IPS DF 19.7 (cell line): ENCODE measurements at regions not wholly inside any gene's neighbourhood (a gene's known extent, or its start where the extent isn't known, plus 50 kb on each side); places are given as distances from the start of the nearest gene placed in this dataset.
"Not testable (repeated sequence)": the region's sequence is repeated elsewhere in the genome, so short reads cannot be mapped to it uniquely, and the experiment has no call there.

Experiments used
- DNase-seq: peaks from one replicate; pipeline ENCODE4 v3.0.0-alpha.2; 2013; ENCODE audit warnings: low read depth, low spot score

DNA sequence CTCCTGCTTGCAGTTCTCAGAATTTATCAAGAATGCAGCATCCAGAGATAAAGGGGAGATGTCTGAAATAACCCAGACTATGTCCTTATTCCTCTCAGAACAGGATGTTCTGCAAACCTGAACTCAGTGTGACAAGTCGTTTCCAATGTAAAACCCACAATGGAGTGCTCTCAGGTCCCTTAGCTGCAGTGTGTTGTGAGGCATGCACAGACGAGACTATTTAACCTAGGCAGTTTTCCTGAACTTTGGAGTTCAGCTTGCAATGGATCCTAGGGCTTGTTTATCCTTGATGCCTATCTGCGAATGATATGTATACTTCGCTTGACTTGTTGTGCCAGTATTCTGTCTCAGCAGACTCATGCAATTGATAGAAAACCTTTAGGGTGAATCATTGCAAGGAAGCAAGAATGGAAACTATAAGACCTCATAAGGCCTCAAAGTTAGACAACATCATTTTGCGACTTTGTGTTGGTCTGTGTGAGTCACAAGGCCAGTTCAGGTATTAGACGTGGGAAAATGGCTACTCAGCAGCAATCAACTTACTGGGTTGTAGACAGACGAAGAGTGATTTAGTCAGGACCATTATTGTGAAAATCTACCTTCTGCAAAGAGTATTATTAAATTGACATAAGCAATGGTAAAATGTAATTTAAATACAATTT lies 2439.9 kb upstream of the PCDH20 start:
- DNase-seq: no peak

DNA sequence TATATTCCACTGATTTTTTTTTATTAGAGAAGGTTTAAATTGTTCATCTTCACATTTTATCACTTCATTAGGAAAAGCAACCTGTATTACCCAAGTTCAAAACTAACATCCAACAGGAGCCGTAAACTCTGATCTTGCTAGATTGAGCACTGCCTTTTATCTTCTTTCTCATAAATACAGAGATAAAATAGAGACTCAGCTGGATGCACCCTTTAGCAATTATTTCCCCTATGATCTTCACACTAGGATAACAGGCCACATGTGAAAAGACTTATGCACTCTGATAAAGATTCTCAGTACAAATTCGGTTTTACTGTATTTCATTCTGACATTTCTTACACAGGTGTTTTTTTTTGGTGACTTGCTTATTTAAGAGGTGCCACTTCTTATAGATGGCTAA lies 2438.2 kb upstream of the PCDH20 start:
- no peak for DNase-seq

GRCh38 chr13:63851526-63851925 lies 2435.9 kb upstream of the PCDH20 start:
- DNase-seq: no peak

DNA sequence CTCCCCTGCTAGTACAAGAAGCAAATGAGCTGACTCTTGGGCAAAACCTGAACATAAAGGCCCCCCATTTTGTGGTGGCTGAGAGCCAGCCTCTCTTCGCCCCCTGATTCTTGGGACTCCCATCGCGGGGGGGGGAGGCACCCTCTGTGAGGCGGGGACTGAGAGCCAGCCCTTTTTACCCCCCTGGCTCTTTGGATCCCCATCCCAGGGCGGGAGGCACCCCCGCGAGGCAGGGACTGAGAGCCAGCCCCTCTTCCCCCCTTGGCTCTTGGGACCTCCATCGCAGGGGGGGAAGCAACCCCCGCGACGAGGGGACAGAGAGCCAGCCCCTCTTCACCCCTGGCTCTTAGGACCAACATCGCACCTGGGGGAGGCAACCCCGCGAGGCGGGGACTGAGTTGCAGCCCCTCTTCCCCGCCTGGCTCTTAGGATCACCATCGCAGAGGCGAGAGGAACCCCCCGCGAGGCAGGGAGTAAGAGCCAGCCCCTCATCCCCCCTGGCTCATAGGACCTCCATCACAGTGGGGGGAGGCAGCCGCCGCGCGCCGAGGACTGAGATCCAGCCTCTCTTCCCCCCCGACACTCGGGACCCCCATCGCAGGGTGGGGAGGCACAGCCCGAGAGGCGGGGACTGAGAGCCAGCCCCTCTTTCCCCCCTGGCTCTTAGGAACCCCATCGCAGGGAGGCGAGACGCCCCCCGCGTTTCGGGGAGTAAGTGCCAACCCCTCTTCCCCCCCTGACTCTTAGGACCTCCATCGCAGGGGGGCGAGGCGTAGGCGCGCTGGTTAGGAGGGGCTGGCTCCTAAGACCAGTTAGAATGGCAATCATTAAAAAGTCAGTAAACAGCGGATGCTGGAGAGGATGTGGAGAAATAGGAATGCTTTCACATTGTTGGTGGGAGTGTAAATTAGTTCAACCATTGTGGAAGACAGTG lies 2428.4 kb upstream of the PCDH20 start:
- DNase-seq: no peak

DNA sequence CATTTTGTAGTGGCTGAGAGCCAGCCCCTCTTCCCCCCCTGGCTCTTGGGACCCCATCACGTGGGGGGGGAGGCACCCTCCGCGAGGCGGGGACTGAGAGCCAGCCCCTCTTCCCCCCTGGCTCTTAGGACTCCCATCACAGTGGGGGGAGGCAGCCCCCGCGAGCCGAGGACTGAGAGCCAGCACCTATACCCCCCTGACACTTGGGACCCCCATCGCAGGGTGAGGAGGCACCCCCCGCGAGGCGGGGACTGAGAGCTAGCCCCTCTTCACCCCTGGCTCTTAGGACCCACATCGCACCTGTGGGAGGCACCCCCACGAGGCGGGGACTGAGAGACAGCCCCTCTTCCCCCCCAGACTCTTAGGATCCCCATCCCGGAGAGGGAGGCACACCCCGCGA lies 2426.5 kb upstream of the PCDH20 start:
- DNase-seq: no peak

GRCh38 chr13:63840551-63841421 lies 2425.1 kb upstream of the PCDH20 start:
- DNase-seq: no peak

DNA sequence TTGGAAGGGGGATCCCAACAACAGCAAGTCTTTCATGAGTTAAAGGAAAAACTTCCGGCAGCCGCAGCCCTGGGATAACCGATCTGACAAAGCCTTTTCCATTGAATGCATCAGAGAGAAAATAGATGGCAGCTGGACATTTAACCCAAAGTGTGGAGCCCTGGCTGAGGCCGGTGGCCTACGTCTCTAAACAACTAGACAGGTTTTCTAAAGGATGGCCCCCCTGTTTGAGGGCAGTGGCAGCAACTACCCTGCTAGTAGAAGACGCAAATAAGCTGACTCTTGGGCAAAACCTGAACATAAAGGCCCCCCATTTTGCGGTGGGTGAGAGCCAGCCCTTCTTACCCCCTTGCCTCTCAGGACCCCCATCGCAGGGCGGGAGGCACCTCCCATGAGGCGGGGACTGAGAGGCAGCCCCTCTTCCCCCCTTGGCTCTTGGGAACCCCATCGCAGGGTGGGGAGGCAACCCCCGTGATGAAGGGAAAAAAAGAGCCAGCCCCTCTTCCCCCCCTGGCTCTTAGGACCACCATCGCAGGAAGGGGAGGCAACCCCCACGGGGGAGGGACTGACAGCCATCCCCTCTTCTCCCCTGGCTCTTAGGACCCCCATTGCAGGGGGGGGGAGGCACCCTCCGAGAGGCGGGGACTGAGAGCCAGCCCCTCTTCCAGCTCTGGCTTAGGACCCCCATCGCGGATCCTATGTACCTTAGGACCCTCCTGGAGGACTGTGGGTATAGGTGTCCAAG lies 2422.9 kb upstream of the PCDH20 start:
- no peak for DNase-seq

GRCh38 chr13:63837701-63838100 lies 2422.1 kb upstream of the PCDH20 start:
- DNase-seq: not testable (repeated sequence)

DNA sequence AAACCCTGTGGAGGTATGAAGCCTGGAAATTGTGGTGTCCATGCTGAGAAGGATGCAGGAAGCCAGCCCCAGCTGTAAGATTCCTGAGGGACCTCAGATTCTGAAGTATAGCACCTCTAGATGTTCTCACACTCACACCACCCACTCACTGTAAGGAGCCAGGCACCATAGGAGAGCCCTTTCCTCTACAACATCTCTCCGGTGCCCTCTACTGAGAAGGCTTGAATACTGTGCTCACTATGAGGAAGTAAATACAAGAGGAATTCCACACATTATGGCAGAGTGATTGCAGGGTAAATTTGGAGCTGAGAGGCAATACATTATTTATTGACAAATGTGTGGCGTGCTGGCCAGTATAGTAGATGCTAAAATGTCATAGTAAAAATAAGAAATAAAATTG lies 2414.0 kb upstream of the PCDH20 start:
- not testable (repeated sequence) for DNase-seq

DNA sequence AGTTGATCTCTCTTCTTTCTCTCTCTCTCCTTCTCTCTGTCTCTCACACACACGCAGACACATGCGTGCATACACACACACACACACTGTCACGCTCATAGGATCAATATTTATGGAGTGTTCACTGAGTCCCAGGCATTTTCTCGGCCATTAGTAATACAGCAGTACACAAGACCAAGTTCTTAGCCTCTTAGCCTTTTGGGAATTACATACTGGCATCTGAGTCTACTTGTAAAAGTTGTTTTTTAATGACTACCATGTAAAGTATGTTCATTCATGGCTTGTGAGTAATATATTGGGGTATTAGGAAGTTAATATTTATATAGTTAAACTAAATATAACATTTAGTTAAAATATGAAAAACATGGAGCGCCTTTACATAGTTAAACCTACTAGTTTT lies 2406.1 kb upstream of the PCDH20 start:
- not testable (repeated sequence) for DNase-seq

DNA sequence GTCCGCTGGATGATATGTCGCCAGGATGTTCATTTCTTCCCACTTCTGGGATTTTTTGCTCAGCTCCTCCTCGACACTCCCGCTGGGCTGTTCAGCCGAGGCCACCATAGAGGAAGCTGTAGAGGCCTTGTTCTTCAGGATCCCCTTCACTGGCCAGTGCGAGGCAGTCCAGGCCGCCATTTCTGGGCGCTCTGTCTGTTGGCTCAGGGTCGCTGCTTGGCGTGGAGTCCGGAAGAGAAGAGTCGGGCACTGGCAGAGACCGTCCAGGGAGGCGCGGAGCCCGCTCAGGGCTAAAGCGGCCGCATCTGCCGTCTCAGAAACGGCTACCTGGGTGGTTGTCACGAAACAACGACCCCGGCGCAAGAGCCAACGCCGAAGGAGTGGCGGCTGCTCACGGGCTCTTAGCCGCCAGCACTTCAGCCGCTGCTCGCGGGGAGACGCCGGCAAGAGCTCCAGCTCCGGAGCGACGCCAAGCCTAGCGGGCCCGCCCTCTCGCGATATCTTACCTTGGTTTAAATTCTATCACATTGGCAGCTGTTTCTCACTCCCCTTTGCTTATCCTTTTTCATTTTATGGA lies 2395.9 kb upstream of the PCDH20 start:
- not testable (repeated sequence) for DNase-seq

GRCh38 chr13:63791134-63791533 lies 2375.5 kb upstream of the PCDH20 start:
- not testable (repeated sequence) for DNase-seq

GRCh38 chr13:63774133-63774532 lies 2358.5 kb upstream of the PCDH20 start:
- no peak for DNase-seq

- no peak for DNase-seq
These were observed 2357.8 kb upstream of the PCDH20 start for GRCh38 chr13:63773476-63773875.

GRCh38 chr13:63757683-63758082 lies 2342.0 kb upstream of the PCDH20 start:
- not testable (repeated sequence) for DNase-seq

GRCh38 chr13:63749857-63750256 lies 2334.2 kb upstream of the PCDH20 start:
- not testable (repeated sequence) for DNase-seq

GRCh38 chr13:63741814-63742101 lies 2326.1 kb upstream of the PCDH20 start:
- not testable (repeated sequence) for DNase-seq

- DNase-seq: no peak
These were observed 2325.6 kb upstream of the PCDH20 start for GRCh38 chr13:63741029-63741813.

DNA sequence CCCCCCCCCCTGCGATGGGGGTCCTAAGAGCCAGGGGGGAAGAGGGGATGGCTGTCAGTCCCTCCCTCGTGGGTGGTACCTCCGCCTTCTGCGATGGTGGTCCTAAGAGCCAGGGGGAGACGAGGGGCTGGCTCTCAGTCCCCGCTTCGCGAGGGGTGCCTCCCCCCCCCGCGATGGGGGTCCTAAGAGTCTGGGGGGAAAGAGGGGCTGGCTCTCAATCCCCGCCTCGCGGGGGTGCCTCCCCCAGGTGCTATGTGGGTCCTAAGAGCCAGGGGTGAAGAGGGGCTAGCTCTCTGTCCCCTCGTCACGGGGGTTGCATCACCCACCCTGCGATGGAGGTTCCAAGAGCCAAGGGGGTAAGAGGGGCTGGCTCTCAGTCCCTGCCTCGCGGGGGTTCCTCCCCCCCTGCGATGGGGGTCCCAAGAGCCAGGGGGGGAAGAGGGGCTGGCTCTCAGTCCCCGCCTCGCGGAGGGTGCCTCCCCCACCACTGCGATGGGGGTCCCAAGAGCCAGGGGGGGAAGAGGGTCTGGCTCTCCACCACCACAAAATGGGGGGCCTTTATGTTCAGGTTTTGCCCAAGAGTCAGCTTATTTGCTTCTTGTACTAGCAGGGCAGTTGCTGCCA lies 2323.6 kb upstream of the PCDH20 start:
- DNase-seq: not testable (repeated sequence)

DNA sequence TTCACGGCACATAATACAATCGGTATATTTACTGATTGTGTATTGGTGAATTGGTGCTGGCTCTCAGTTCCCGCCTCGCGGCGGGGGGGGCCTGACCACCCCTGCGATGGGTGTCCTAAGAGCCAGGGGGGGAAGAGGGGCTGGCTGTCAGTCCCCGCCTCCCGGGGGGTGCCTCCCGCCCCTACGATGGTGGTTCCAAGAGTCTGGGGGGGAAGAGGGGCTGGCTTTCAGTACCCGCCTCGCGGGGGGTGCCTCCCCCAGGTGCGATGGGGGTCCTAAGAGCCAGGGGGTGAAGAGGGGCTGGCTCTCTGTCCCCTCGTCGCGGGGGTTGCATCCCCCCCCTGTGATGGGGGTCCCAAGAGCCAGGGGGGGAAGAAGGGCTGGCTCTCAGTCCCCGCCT lies 2321.8 kb upstream of the PCDH20 start:
- DNase-seq: no peak
